Fibroblast of lung (primary cell): ENCODE measurements at regions not wholly inside any gene's neighbourhood (a gene's known extent, or its start where the extent isn't known, plus 50 kb on each side); places are given as distances from the start of the nearest gene placed in this dataset.

Experiments used
- DNase-seq, 2 donors: peaks; one replicate each; pipeline versions ENCODE4 v3.0.0 to v3.0.0-alpha.2; 2010; ENCODE audit warnings: low read depth in 2 of 2
- H2AFZ ChIP-seq: 2 replicates; pipeline ENCODE4 v1.5.1; 2012; ENCODE audit warnings: low read length, control low read depth, inconsistent platforms
- H3K27ac ChIP-seq: 2 replicates; pipeline ENCODE4 v1.5.1; 2011; ENCODE audit warnings: low read length, control low read depth; ENCODE audit not compliant: insufficient read depth
- H3K27me3 ChIP-seq: 2 replicates; pipeline ENCODE4 v1.5.1; 2011; ENCODE audit warnings: mild to moderate bottlenecking, low read length; ENCODE audit not compliant: control insufficient read depth, insufficient read depth
- H3K36me3 ChIP-seq: 2 replicates; pipeline ENCODE4 v1.5.1; 2011; ENCODE audit warnings: low read length; ENCODE audit not compliant: control insufficient read depth, insufficient read depth
- H3K4me1 ChIP-seq: 2 replicates; pipeline ENCODE4 v1.5.1; 2011; ENCODE audit warnings: low read length; ENCODE audit not compliant: control insufficient read depth, insufficient read depth; ENCODE audit errors: extremely low read depth
- H3K4me2 ChIP-seq: 2 replicates; pipeline ENCODE4 v1.5.1; 2011; ENCODE audit warnings: low read length, control low read depth; ENCODE audit not compliant: insufficient read depth; ENCODE audit errors: extremely low read depth
- H3K4me3 ChIP-seq, 4 experiments: fragments of 200-600 bp in 1 of 4; sonication (generic) in 1 of 4; replicated peaks in 1 of 4; 2 replicates each; pipeline ENCODE4 v1.5.1; 2011 to 2016; ENCODE audit warnings: low read length in 4 of 4, low read depth in 3 of 4, mild to moderate bottlenecking in 3 of 4, control low read depth in 2 of 4, inconsistent platforms in 1 of 4, mixed read lengths in 1 of 4; ENCODE audit not compliant: insufficient read depth in 1 of 4; ENCODE audit errors: control extremely low read depth in 1 of 4
- H3K79me2 ChIP-seq: 2 replicates; pipeline ENCODE4 v1.5.1; 2012; ENCODE audit warnings: mild to moderate bottlenecking, low read length, inconsistent platforms; ENCODE audit not compliant: control insufficient read depth, insufficient read depth
- H3K9ac ChIP-seq: 2 replicates; pipeline ENCODE4 v1.5.1; 2011; ENCODE audit warnings: mild to moderate bottlenecking, low read length, control low read depth; ENCODE audit not compliant: insufficient read depth
- H3K9me3 ChIP-seq: 2 replicates; pipeline ENCODE4 v1.5.1; 2012; ENCODE audit warnings: low read depth, low read length; ENCODE audit not compliant: control insufficient read depth, insufficient read depth
- H4K20me1 ChIP-seq: 2 replicates; pipeline ENCODE4 v1.5.1; 2011; ENCODE audit warnings: low read length; ENCODE audit not compliant: control insufficient read depth, insufficient read depth; ENCODE audit errors: extremely low read depth
- CTCF ChIP-seq, 2 donors: IDR thresholded peaks in 1 of 2; conservative IDR thresholded peaks in 1 of 2; 1 replicate in 1 of 2; 2 replicates in 1 of 2; pipeline ENCODE4 v1.5.1; 2011 to 2012; ENCODE audit warnings: low read length in 2 of 2, control low read depth in 1 of 2, inconsistent platforms in 1 of 2, low read depth in 1 of 2, mild to moderate bottlenecking in 1 of 2
- EZH2 ChIP-seq: IDR thresholded peaks from 2 replicates; pipeline ENCODE4 v1.5.1; 2012; ENCODE audit warnings: low read length, control low read depth, mild to moderate bottlenecking; ENCODE audit errors: missing control alignments

- no peak overlapping the region for H3K4me3 ChIP-seq
- H3K36me3 ChIP-seq, result no peaks in the 10 kb centered on the region
- no peak overlapping the region for H3K9ac ChIP-seq
- H3K4me1 ChIP-seq, result no peaks in the 10 kb centered on the region
- no peak overlapping the region for H3K27ac ChIP-seq
- no peak overlapping the region for H2AFZ ChIP-seq
- no peak for DNase-seq
- H4K20me1 ChIP-seq, result no peaks in the 10 kb centered on the region
- no peaks in the 10 kb centered on the region for H3K9me3 ChIP-seq
- TF ChIP-seq CTCF (conservative IDR thresholded peaks at IDR 0.05 in 1 of 2, IDR thresholded peaks at IDR 0.05 in 1 of 2; ENCODE audit: low read depth in 1 of 2, low read length in 2 of 2) (no peak), EZH2 (no peak)
- no peaks in the 10 kb centered on the region for H3K27me3 ChIP-seq
- H3K4me2 ChIP-seq, result no peak overlapping the region
- H3K79me2 ChIP-seq, result no peaks in the 10 kb centered on the region
Measured at GRCh38 chr6:163996491-163996890, 582.0 kb downstream of the QKI start.

- no peak for TF ChIP-seq EZH2
- no peak for TF ChIP-seq CTCF (conservative IDR thresholded peaks at IDR 0.05 in 1 of 2, IDR thresholded peaks at IDR 0.05 in 1 of 2; ENCODE audit: low read depth in 1 of 2, low read length in 2 of 2)
- H2AFZ ChIP-seq, result no peak overlapping the region
- H3K27ac ChIP-seq, result no peak overlapping the region
- no peaks in the 10 kb centered on the region for H3K79me2 ChIP-seq
- H3K4me3 ChIP-seq, result no peak overlapping the region
- no peaks in the 10 kb centered on the region for H3K4me1 ChIP-seq
- no peaks in the 10 kb centered on the region for H3K9me3 ChIP-seq
- no peaks in the 10 kb centered on the region for H4K20me1 ChIP-seq
- peak in 1 of 2 donors; percentile 34 for DNase-seq
- no peak overlapping the region for H3K4me2 ChIP-seq
- no peaks in the 10 kb centered on the region for H3K27me3 ChIP-seq
- no peak overlapping the region for H3K9ac ChIP-seq
- no peaks in the 10 kb centered on the region for H3K36me3 ChIP-seq
Measured at GRCh38 chr6:163994566-163994965, 580.0 kb downstream of the QKI start.

- H3K27me3 ChIP-seq, result no peaks in the 10 kb centered on the region
- no peak overlapping the region for H3K4me2 ChIP-seq
- peak in 1 of 2 donors; percentile 38 for DNase-seq
- H2AFZ ChIP-seq, result no peak overlapping the region
- H3K4me1 ChIP-seq, result no peaks in the 10 kb centered on the region
- no peak overlapping the region for H3K9ac ChIP-seq
- no peak overlapping the region for H3K4me3 ChIP-seq
- TF ChIP-seq EZH2 (no peak), CTCF (conservative IDR thresholded peaks at IDR 0.05 in 1 of 2, IDR thresholded peaks at IDR 0.05 in 1 of 2; ENCODE audit: low read depth in 1 of 2, low read length in 2 of 2) (no peak)
- no peaks in the 10 kb centered on the region for H3K36me3 ChIP-seq
- H3K27ac ChIP-seq, result no peak overlapping the region
- no peaks in the 10 kb centered on the region for H3K9me3 ChIP-seq
- no peaks in the 10 kb centered on the region for H3K79me2 ChIP-seq
- no peaks in the 10 kb centered on the region for H4K20me1 ChIP-seq
Measured at GRCh38 chr6:163992701-163993100, 578.2 kb downstream of the QKI start.
